IPS DF 19.7 (cell line): ENCODE measurements at regions not wholly inside any gene's neighbourhood (a gene's known extent, or its start where the extent isn't known, plus 50 kb on each side); places are given as distances from the start of the nearest gene placed in this dataset.

Source experiments
- DNase-seq: peaks from one replicate; pipeline ENCODE4 v3.0.0-alpha.2; 2013; ENCODE audit warnings: low read depth, low spot score

- no peak for DNase-seq
Measured at GRCh38 chr3:13158408-13158807, 85.2 kb upstream of the IQSEC1 start.

GRCh38 chr3:13157986-13158385, 84.8 kb upstream of the IQSEC1 start:
- no peak for DNase-seq

- no peak for DNase-seq
Measured at GRCh38 chr3:13152826-13153710, 79.8 kb upstream of the IQSEC1 start.

- DNase-seq, result no peak
Measured at GRCh38 chr3:13150624-13151023, 77.4 kb upstream of the IQSEC1 start.

GRCh38 chr3:13149330-13150108, 76.3 kb upstream of the IQSEC1 start:
- no peak for DNase-seq

- DNase-seq, result no peak
Measured at GRCh38 chr3:13148561-13149329, 75.5 kb upstream of the IQSEC1 start.

GRCh38 chr3:13148126-13148525, 74.9 kb upstream of the IQSEC1 start:
- no peak for DNase-seq

- DNase-seq, result no peak
Measured at GRCh38 chr3:13147344-13147743, 74.1 kb upstream of the IQSEC1 start.

- DNase-seq, result no peak
Measured at GRCh38 chr3:13146643-13147143, 73.5 kb upstream of the IQSEC1 start.

GRCh38 chr3:13145826-13146642, 72.8 kb upstream of the IQSEC1 start:
- DNase-seq, result no peak

- DNase-seq, result no peak
Measured at GRCh38 chr3:13145131-13145825, 72.0 kb upstream of the IQSEC1 start.

GRCh38 chr3:13144163-13145023, 71.2 kb upstream of the IQSEC1 start:
- DNase-seq, result no peak

GRCh38 chr3:13143381-13144004, 70.3 kb upstream of the IQSEC1 start:
- no peak for DNase-seq

- no peak for DNase-seq
Measured at GRCh38 chr3:13142552-13143380, 69.5 kb upstream of the IQSEC1 start.

GRCh38 chr3:13141991-13142412, 68.8 kb upstream of the IQSEC1 start:
- no peak for DNase-seq

GRCh38 chr3:13141183-13141582, 68.0 kb upstream of the IQSEC1 start:
- no peak for DNase-seq

GRCh38 chr3:13140596-13140995, 67.4 kb upstream of the IQSEC1 start:
- no peak for DNase-seq

GRCh38 chr3:13139471-13140065, 66.3 kb upstream of the IQSEC1 start:
- DNase-seq, result no peak
